WTC11 (cell line): ENCODE measurements at regions not wholly inside any gene's neighbourhood (a gene's known extent, or its start where the extent isn't known, plus 50 kb on each side); places are given as distances from the start of the nearest gene placed in this dataset.
A peak's percentile ranks its signal among the peaks of the same experiment; 100 is the strongest.

Source experiments
- ATAC-seq: fragments of 200-7000 bp; cut with Tn5 transposase; 2 replicates; pipeline ENCODE4 v1.10.0; 2021; ENCODE audit warnings: mild to moderate bottlenecking, moderate library complexity
- CTCF ChIA-PET: fragments of 300-600 bp; sonication (Branson Sonifier 250); formaldehyde crosslinking; loops from one replicate; lab custom pipeline; 2021; ENCODE audit warnings: antibody characterized with exemption; lab: Charles Lee
- POLR2A ChIA-PET: fragments of 350-600 bp; sonication (Branson Sonifier 250); formaldehyde crosslinking; loops from one replicate; lab custom pipeline; 2021; ENCODE audit warnings: antibody characterized with exemption; lab: Charles Lee
- DNase-seq: peaks from one replicate; pipeline ENCODE4 v3.0.0; 2021; ENCODE audit warnings: low spot score
- H3K27ac Mint-ChIP-seq: 2 replicates; pipeline ENCODE4 v1.8.0; 2021; ENCODE audit warnings: mixed read lengths
- H3K27me3 Mint-ChIP-seq: 2 replicates; pipeline ENCODE4 v1.8.0; 2021; ENCODE audit warnings: low read depth, mild to moderate bottlenecking, moderate library complexity, mixed read lengths
- H3K36me3 Mint-ChIP-seq: 2 replicates; pipeline ENCODE4 v1.8.0; 2021; ENCODE audit warnings: mixed read lengths
- H3K4me1 Mint-ChIP-seq: 2 replicates; pipeline ENCODE4 v1.8.0; 2022; ENCODE audit warnings: mixed read lengths
- H3K4me3 Mint-ChIP-seq: 2 replicates; pipeline ENCODE4 v1.8.0; 2021; ENCODE audit warnings: mild to moderate bottlenecking, moderate library complexity, mixed read lengths
- H3K9me3 Mint-ChIP-seq: 2 replicates; pipeline ENCODE4 v1.8.0; 2021; ENCODE audit warnings: mixed read lengths
- ATF3 ChIP-seq: sonication (generic); formaldehyde crosslinking; conservative IDR thresholded peaks from 2 replicates; pipeline ENCODE4 v1.8.1; 2022; ENCODE audit warnings: mild to moderate bottlenecking, missing genetic modification reagents
- ATF6 ChIP-seq: sonication (generic); formaldehyde crosslinking; IDR thresholded peaks from 2 replicates; pipeline ENCODE4 v1.8.1; 2023; ENCODE audit warnings: mild to moderate bottlenecking, missing genetic modification reagents
- CBFB ChIP-seq: sonication (generic); formaldehyde crosslinking; IDR thresholded peaks from 2 replicates; pipeline ENCODE4 v1.8.1; 2022; ENCODE audit warnings: mild to moderate bottlenecking, low read depth, missing genetic modification reagents
- CREB1 ChIP-seq: sonication (generic); formaldehyde crosslinking; IDR thresholded peaks from 2 replicates; pipeline ENCODE4 v1.8.0; 2023; ENCODE audit warnings: mild to moderate bottlenecking, missing genetic modification reagents
- CREM ChIP-seq: sonication (generic); formaldehyde crosslinking; IDR thresholded peaks from 2 replicates; pipeline ENCODE4 v1.8.1; 2022; ENCODE audit warnings: mild to moderate bottlenecking, missing genetic modification reagents, moderate library complexity
- E2F4 ChIP-seq: sonication (generic); formaldehyde crosslinking; IDR thresholded peaks from 2 replicates; pipeline ENCODE4 v1.8.1; 2022; ENCODE audit warnings: low read depth, mild to moderate bottlenecking, moderate library complexity, missing genetic modification reagents, borderline replicate concordance
- ERG ChIP-seq: fragments of 250-450 bp; sonication (Bioruptor Pico); IDR thresholded peaks from 2 replicates; pipeline ENCODE4 v1.8.0; 2021; ENCODE audit warnings: mild to moderate bottlenecking
- FOXP4 ChIP-seq: sonication (generic); formaldehyde crosslinking; IDR thresholded peaks from 2 replicates; pipeline ENCODE4 v1.8.0; 2022; ENCODE audit warnings: mild to moderate bottlenecking, missing genetic modification reagents
- JUN ChIP-seq: sonication (generic); formaldehyde crosslinking; IDR thresholded peaks from 2 replicates; pipeline ENCODE4 v1.8.0; 2023; ENCODE audit warnings: mild to moderate bottlenecking, missing genetic modification reagents
- KAT7 ChIP-seq: sonication (generic); formaldehyde crosslinking; IDR thresholded peaks from 2 replicates; pipeline ENCODE4 v1.8.1; 2023; ENCODE audit warnings: missing genetic modification reagents, mild to moderate bottlenecking, borderline replicate concordance
- ZNF263 ChIP-seq: sonication (generic); formaldehyde crosslinking; IDR thresholded peaks from 2 replicates; pipeline ENCODE4 v1.8.1; 2022; ENCODE audit warnings: low read depth, mild to moderate bottlenecking, moderate library complexity, missing genetic modification reagents
- ZNF425 ChIP-seq: fragments of 250-450 bp; sonication (Bioruptor Pico); conservative IDR thresholded peaks from 2 replicates; pipeline ENCODE4 v1.9.0; 2021; ENCODE audit warnings: mild to moderate bottlenecking
- ZNF512 ChIP-seq: sonication (generic); formaldehyde crosslinking; IDR thresholded peaks from 2 replicates; pipeline ENCODE4 v1.8.1; 2022; ENCODE audit warnings: missing genetic modification reagents, borderline replicate concordance

GRCh38 chr9:79201636-79202035 is 370.1 kb upstream of the TLE4 start:
- ATAC-seq (peak; percentile 38; the same call in 1 of the 2 replicates), DNase-seq (no peak)
- ChIA-PET CTCF (interaction anchor here (1.7 kb wide), 1 partner anchor 72 kb away, joined by 3 read pairs; no protein-coding TSS in a partner anchor), POLR2A (no interaction called here)
- Mint-ChIP-seq H3K9me3 (peaks cover 7% of the 10 kb centered on the region), H3K36me3 (no peaks in the 10 kb centered on the region), H3K27me3 (no peaks in the 10 kb centered on the region), H3K4me3 (no peak overlapping the region), H3K27ac (no peak overlapping the region), H3K4me1 (peaks cover 13% of the 10 kb centered on the region; the same call in 1 of the 2 replicates)
- TF ChIP-seq E2F4 (CRISPR knock-in tag) (no peak), ZNF512 (no peak), ZNF425 (CRISPR knock-in tag) (no peak), JUN (CRISPR knock-in tag) (no peak)

GRCh38 chr9:79208791-79209396 is 362.9 kb upstream of the TLE4 start:
- DNase-seq = no peak
- CTCF ChIA-PET = interaction anchor here (0.6 to 1.7 kb wide), 4 partner anchors 25 to 602 kb away, joined by 3 to 7 read pairs (median 4); no protein-coding TSS in a partner anchor
- no peaks in the 10 kb centered on the region for H3K36me3 Mint-ChIP-seq
- H3K27ac Mint-ChIP-seq = no peak overlapping the region
- TF ChIP-seq CREM (CRISPR knock-in tag) = no peak
- TF ChIP-seq FOXP4 (CRISPR knock-in tag) = peak; percentile 71; the same call in 1 of the 2 replicates
- no peak for TF ChIP-seq CREB1 (CRISPR knock-in tag)
- TF ChIP-seq, all 79 proteins: peak for 1
- ATAC-seq = peak; percentile 41; the same call in 1 of the 2 replicates
- H3K9me3 Mint-ChIP-seq = no peaks in the 10 kb centered on the region
- H3K4me3 Mint-ChIP-seq = no peak overlapping the region
- peaks cover 21% of the 10 kb centered on the region for H3K4me1 Mint-ChIP-seq
- POLR2A ChIA-PET = no interaction called here
- H3K27me3 Mint-ChIP-seq = no peaks in the 10 kb centered on the region

- CTCF ChIA-PET = no interaction called here
- Mint-ChIP-seq H3K4me1 (peaks cover 21% of the 10 kb centered on the region), H3K4me3 (no peak overlapping the region), H3K36me3 (no peaks in the 10 kb centered on the region), H3K27ac (no peak overlapping the region), H3K27me3 (no peaks in the 10 kb centered on the region), H3K9me3 (no peaks in the 10 kb centered on the region)
- POLR2A ChIA-PET = no interaction called here
- DNase-seq (no peak), ATAC-seq (no peak)
- TF ChIP-seq KAT7 (CRISPR knock-in tag) (no peak), ATF3 (CRISPR knock-in tag) (no peak), CBFB (CRISPR knock-in tag) (no peak), ERG (no peak), ZNF263 (CRISPR knock-in tag) (no peak), ATF6 (CRISPR knock-in tag) (no peak), JUN (CRISPR knock-in tag) (no peak)
These were observed 361.1 kb upstream of the TLE4 start for GRCh38 chr9:79210541-79211243.
